ENCODE measurements at regions not wholly inside any gene's neighbourhood (a gene's known extent, or its start where the extent isn't known, plus 50 kb on each side); places are given as distances from the start of the nearest gene placed in this dataset.

- no peak for DNase-seq (ENCODE audit: low read depth)
- no peak overlapping the region for H3K4me3 ChIP-seq (replicated peaks; ENCODE audit: low read depth, low read length)
- no peak for TF ChIP-seq CTCF (IDR thresholded peaks at IDR 0.05; ENCODE audit: low read length, missing control alignments)
Measured at GRCh38 chr5:36530215-36530614, 76.2 kb upstream of the SLC1A3 start.

GRCh38 chr5:36531401-36531800, 75.0 kb upstream of the SLC1A3 start:
- no peak for DNase-seq (ENCODE audit: low read depth)
- H3K4me3 ChIP-seq (replicated peaks; ENCODE audit: low read depth, low read length), result no peak overlapping the region
- TF ChIP-seq CTCF (IDR thresholded peaks at IDR 0.05; ENCODE audit: low read length, missing control alignments), result no peak

- no peak overlapping the region for H3K4me3 ChIP-seq (replicated peaks; ENCODE audit: low read depth, low read length)
- DNase-seq (ENCODE audit: low read depth), result no peak
Measured at GRCh38 chr5:36535378-36535777, 71.0 kb upstream of the SLC1A3 start.

GRCh38 chr5:36535859-36536615, 70.4 kb upstream of the SLC1A3 start:
- no peak overlapping the region for H3K4me3 ChIP-seq (replicated peaks; ENCODE audit: low read depth, low read length)
- DNase-seq (ENCODE audit: low read depth), result no peak
- TF ChIP-seq CTCF (IDR thresholded peaks at IDR 0.05; ENCODE audit: low read length, missing control alignments), result no peak

More at GRCh38 chr5:36535378-36535777, 71.0 kb upstream of the SLC1A3 start:
- TF ChIP-seq CTCF (IDR thresholded peaks at IDR 0.05; ENCODE audit: low read length, missing control alignments), result no peak

- no peak overlapping the region for H3K4me3 ChIP-seq (replicated peaks; ENCODE audit: low read depth, low read length)
- DNase-seq (ENCODE audit: low read depth), result peak; percentile 47
- no peak for TF ChIP-seq CTCF (IDR thresholded peaks at IDR 0.05; ENCODE audit: low read length, missing control alignments)
Measured at GRCh38 chr5:36536616-36537005, 69.8 kb upstream of the SLC1A3 start.

GRCh38 chr5:36537724-36538123, 68.7 kb upstream of the SLC1A3 start:
- TF ChIP-seq CTCF (IDR thresholded peaks at IDR 0.05; ENCODE audit: low read length, missing control alignments), result no peak
- no peak overlapping the region for H3K4me3 ChIP-seq (replicated peaks; ENCODE audit: low read depth, low read length)
- DNase-seq (ENCODE audit: low read depth), result no peak
